HG03196 (cell line): ENCODE measurements at regions not wholly inside any gene's neighbourhood (a gene's known extent, or its start where the extent isn't known, plus 50 kb on each side); places are given as distances from the start of the nearest gene placed in this dataset.

Source experiments
- ATAC-seq: cut with Tn5 transposase; IDR thresholded peaks from one replicate; pipeline ENCODE4 v1.9.1; 2021; ENCODE audit not compliant: unreplicated experiment

GRCh38 chr6:165229216-165229615, 80.2 kb downstream of the C6orf118 start:
- no peak for ATAC-seq

- no peak for ATAC-seq
These were observed 81.6 kb downstream of the C6orf118 start for GRCh38 chr6:165227644-165228329.

- no peak for ATAC-seq
These were observed 85.7 kb downstream of the C6orf118 start for GRCh38 chr6:165223736-165224135.

DNA sequence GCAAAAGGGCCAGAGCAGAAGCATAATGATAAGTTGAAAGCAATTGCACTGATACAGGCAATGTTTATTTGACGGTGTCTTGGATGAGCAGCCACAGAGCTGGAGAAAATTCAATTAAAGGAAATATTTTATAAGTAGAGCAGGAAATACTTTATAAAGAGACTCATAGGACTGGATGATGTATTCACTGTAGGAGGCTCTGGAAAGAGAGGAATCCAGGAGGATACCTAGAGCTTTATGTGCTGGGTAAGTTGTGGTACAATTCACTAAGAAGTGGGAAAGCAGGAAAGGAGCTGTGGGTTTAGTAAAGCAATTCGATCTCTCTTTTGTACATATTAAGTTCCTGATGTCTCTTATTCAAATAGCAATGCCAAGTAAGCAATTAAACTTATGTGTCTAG, 86.3 kb downstream of the C6orf118 start:
- no peak for ATAC-seq

GRCh38 chr6:165222315-165223025, 86.9 kb downstream of the C6orf118 start:
- no peak for ATAC-seq

DNA sequence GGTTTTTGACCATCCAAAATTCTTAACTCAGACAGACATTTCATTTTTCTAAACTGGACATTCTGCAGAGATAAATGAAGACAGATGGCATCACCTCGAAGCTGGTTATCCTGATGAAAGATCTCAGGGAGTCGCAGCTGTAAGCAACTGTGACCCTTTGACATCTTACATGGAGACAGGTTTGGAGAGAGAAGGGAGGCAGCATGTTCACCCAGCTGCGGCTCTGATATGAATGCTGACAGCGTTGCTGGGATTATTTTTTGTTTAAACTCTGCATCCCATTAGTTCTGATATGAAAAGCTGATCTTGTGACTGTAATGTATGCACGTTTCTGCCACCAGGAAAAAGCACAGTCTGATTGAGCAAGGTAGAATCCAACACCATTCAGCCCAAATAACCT, 89.4 kb downstream of the C6orf118 start:
- ATAC-seq: no peak

DNA sequence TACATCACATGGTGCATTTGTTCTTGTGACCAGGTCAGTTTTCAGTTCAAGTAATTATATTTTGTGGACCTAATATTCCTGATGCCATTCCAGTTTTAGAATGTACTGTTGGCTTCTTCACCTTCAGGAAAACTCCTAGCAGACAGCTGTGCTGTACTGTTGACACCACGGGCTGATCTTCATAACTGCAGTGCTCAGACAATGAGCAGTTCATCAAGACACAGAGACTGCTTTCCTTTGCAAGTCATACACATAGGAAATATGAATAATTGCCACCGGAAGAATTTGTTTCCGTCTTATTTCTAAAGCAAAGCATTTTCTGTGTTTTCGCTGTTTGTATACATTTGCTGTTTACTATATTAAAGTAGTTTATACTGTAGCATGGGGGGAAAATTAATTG, 89.8 kb downstream of the C6orf118 start:
- no peak for ATAC-seq

GRCh38 chr6:165218829-165219228, 90.6 kb downstream of the C6orf118 start:
- no peak for ATAC-seq

GRCh38 chr6:165206798-165207197, 102.6 kb downstream of the C6orf118 start:
- ATAC-seq: no peak

DNA sequence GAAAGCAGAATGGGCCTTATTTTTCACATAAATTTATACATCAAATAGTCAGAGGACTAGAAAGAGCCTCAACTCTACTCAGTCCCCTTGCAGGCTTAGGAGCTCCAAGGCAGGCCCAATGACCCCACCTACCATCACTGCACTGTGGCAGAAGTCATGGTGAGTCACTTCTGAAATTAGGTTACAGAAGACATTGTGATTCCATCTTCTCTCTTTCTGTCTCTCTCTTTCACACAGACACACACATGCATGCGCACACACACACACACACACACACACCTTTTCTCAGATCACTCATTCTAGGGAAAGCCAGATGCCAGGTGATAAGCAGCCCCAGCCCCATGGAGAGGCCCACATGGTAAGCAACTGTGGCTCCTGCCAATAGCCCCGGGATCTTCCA, 103.8 kb downstream of the C6orf118 start:
- ATAC-seq: no peak

DNA sequence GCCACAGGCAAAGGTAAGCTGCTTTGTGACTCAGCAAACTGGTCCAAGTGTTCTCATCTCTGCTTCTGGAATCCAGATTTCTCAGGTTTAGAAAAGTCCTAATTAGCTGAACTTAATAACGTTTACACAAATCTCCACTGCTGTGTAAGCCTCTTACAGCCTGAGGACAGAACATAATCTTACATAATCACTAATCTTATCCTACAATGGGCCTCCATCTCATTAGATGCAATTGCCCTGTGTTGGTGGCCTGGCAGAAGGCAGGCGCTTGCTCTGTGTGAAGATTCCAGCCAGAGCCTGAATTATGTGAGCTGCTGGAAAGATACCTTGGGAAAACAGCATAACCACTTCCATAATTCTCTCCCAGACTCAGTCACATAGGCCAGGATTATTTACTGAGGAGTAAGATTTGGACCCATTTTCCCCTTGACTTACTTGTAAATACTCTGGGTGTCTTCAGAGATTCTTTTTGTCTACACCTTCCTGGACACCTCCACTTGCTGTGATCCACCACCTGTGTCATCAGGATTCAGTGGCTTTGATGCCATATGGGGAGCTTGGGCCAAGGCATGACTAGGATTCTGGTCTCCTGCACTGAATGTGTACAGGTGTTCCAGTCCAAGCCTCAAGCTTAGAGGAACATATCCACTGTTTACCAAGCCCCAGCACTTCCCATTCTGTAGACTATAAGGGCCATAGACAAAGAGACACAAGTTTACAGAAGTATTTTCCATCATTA, 104.4 kb downstream of the C6orf118 start:
- no peak for ATAC-seq

- no peak for ATAC-seq
These were observed 109.2 kb downstream of the C6orf118 start for GRCh38 chr6:165200178-165200577.

DNA sequence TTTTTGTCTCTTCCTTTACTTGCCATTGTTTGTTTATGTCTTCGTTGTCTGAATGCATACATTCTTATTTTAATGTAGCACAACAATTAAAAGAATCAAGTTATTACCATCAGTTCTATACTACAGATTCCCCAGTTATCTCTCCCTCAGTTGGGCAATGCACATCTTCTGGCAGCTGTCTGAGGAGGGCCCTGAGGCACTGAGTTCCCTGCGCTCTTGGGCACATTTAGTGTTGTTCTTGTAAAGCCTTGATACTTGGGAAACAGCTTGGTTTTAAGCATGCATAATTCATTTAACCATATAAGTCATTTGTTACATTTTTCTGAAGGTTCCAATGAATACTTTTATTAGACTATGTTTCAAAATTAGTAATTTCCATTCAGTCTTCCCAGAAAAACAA, 117.9 kb downstream of the C6orf118 start:
- no peak for ATAC-seq

DNA sequence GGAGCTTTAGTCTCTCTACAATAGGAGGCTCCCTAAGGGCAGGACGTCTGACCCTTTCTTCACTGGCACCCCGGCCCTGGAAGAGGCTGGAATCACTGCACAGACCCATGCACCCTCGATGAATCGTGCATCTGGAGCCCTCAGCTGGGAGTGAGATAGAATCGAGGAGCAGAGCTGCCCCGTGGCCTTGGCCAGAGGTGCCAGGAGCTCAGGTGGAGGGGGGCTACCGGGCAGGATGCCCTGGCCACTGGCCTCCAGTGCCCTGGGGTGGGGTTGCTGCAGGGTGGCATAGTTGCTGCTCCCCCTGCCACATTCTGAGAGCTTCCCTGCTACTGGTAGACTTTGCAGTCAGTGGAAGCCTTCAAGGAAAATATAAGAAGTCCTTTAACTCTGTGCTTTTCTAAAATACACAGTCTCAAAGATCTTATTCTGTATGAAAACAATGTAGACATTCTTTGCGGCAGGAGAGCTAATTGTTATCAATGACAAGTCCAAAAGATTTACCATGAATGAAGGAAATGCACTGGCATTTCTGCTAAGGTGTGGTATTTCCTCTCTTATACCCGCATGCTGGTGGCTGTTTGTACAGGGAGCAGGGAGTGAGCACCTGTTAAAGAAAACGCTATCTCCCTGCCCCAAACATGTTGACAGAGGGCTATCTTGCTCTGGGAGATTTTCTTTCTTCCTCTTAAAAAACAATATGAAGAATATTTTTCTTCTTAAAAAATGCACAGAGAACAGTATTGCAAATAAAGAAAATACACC, 122.8 kb downstream of the C6orf118 start:
- ATAC-seq: no peak

- ATAC-seq: no peak
These were observed 123.4 kb downstream of the C6orf118 start for GRCh38 chr6:165186041-165186440.

GRCh38 chr6:165184192-165184979, 125.0 kb downstream of the C6orf118 start:
- ATAC-seq: no peak

DNA sequence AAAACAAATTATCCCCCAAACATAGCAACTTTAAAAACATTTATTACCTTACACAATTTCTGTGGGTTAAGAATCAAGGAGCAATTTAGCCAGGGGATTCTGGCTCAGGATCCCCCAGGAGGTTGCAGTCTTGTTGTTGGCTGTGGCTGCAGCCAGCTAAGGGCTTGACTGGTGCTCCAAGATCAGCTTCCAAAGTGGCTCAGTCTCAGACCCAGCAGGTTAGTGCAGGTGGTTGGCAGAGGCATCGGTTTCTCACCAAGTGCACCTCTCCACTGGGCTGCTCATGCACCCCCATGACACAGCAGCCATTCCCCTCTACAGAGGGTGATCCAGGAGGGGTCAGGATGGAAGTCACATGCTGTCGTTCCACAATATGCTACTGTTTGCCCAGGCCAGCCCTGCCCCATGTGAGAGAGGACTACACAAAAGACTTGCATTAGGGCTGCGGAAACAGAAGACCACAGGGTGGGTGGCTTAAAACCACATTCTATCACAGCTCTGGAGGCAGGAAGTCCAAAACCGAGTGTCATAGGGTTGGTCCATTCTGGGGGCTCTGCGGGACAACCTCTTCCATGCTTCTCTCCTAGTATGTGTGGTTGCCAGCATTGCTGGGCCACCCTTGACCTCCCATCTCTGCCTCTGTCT, 125.8 kb downstream of the C6orf118 start:
- no peak for ATAC-seq

DNA sequence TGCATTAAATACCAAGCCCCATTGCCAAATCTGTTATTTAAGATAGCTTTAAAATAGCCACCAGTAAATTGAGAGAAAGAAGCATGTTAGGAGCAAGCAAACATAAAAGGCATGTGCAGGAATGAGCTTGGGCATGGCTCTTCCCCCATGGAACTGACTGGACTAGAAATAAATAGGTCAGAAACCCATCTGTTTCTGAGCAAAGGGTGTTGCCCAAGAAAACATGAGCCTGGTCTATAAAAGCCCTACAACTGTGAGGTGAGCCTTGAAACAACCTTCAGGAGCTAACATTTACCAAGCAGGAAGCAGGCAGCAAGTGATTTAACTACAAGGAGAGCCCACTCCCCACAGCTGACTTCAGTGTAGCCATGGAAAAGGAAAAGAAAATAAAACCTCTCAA, 126.3 kb downstream of the C6orf118 start:
- no peak for ATAC-seq

- ATAC-seq: no peak
These were observed 127.4 kb downstream of the C6orf118 start for GRCh38 chr6:165181951-165182414.

GRCh38 chr6:165178056-165178455, 131.3 kb downstream of the C6orf118 start:
- no peak for ATAC-seq
